ENCODE measurements at regions not wholly inside any gene's neighbourhood (a gene's known extent, or its start where the extent isn't known, plus 50 kb on each side); places are given as distances from the start of the nearest gene placed in this dataset.

DNA sequence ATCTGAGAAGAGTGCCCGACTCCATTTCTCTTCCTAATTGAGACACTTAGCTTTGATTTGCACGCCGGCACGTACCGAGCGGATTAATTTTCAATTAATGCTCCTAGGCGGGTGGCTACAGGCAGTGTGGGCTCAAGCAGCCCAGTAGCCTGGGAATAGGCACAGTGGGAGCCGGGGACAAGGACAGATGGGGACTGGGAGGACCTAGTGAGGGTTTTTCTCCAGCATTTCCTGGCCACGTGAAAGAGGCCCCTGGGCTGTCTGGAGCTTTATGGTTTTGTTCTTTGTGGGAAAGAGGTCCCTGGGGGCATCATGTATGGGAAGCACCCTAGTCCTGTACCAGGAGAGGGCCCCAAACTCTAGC lies 78.6 kb upstream of the CSF3R start:
- TF ChIP-seq, protein P1, sequence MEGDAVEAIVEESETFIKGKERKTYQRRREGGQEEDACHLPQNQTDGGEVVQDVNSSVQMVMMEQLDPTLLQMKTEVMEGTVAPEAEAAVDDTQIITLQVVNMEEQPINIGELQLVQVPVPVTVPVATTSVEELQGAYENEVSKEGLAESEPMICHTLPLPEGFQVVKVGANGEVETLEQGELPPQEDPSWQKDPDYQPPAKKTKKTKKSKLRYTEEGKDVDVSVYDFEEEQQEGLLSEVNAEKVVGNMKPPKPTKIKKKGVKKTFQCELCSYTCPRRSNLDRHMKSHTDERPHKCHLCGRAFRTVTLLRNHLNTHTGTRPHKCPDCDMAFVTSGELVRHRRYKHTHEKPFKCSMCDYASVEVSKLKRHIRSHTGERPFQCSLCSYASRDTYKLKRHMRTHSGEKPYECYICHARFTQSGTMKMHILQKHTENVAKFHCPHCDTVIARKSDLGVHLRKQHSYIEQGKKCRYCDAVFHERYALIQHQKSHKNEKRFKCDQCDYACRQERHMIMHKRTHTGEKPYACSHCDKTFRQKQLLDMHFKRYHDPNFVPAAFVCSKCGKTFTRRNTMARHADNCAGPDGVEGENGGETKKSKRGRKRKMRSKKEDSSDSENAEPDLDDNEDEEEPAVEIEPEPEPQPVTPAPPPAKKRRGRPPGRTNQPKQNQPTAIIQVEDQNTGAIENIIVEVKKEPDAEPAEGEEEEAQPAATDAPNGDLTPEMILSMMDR (IDR thresholded peaks at IDR 0.05), result no peak
- TF ChIP-seq POLR2AphosphoS5 (IDR thresholded peaks at IDR 0.05), result no peak

Data from prostate gland (tissue), 2 donors.